ENCODE measurements at regions not wholly inside any gene's neighbourhood (a gene's known extent, or its start where the extent isn't known, plus 50 kb on each side); places are given as distances from the start of the nearest gene placed in this dataset.

GRCh38 chr3:150144191-150144708 lies 173.6 kb upstream of the PFN2 start:
- 73 to 100% (median 92%) methylated on average over 1 to 5 of the region's 6 CpGs; no CpG with 5 or more reads in 1 of the 10 experiments for WGBS, 10 experiments
- ATAC-seq (replicated peaks in 6 of 8): no peak

GRCh38 chr3:150142936-150143335 lies 172.2 kb upstream of the PFN2 start:
- no peak for ATAC-seq (replicated peaks in 6 of 8)

More at GRCh38 chr3:150144191-150144708, 173.6 kb upstream of the PFN2 start:
- Histone ChIP-seq H3K4me3 (no peak overlapping the region), H3K27ac (no peak overlapping the region), H3K4me1 (replicated peaks in 1 of 2) (peaks cover 3 to 21% of the 10 kb centered on the region in 2 donors)
- in situ Hi-C loops (cut with MboI; ENCODE audit: low pct_unique_long_range_greater_than_20kb in 2 of 9, low sequenced_read_pairs in 9 of 9, unreplicated experiment in 9 of 9): no loop called here

GRCh38 chr3:150141790-150142326 lies 171.2 kb upstream of the PFN2 start:
- in situ Hi-C loops (cut with MboI; ENCODE audit: low pct_unique_long_range_greater_than_20kb in 2 of 9, low sequenced_read_pairs in 9 of 9, unreplicated experiment in 9 of 9): no loop called here
- peak in 2 of 8 experiments; percentile 16 to 89 for ATAC-seq (replicated peaks in 6 of 8)
- H3K4me3 ChIP-seq: no peak overlapping the region
- H3K4me1 ChIP-seq (replicated peaks in 1 of 2): no peaks in the 10 kb centered on the region
- 20 to 92% (median 81%) methylated on average over 1 to 3 of the region's 3 CpGs for WGBS, 10 experiments
- no peak overlapping the region for H3K27ac ChIP-seq

More at GRCh38 chr3:150142936-150143335, 172.2 kb upstream of the PFN2 start:
- H3K4me3 ChIP-seq: no peak overlapping the region
- in situ Hi-C loops (cut with MboI; ENCODE audit: low pct_unique_long_range_greater_than_20kb in 2 of 9, low sequenced_read_pairs in 9 of 9, unreplicated experiment in 9 of 9): no loop called here
- H3K4me1 ChIP-seq (replicated peaks in 1 of 2): peaks cover 0 to 8% of the 10 kb centered on the region in 2 donors
- no peak overlapping the region for H3K27ac ChIP-seq

- in situ Hi-C loops (cut with MboI; ENCODE audit: low pct_unique_long_range_greater_than_20kb in 2 of 9, low sequenced_read_pairs in 9 of 9, unreplicated experiment in 9 of 9): no loop called here
- Histone ChIP-seq H3K4me1 (replicated peaks in 1 of 2) (no peaks in the 10 kb centered on the region), H3K4me3 (no peak overlapping the region), H3K27ac (no peak overlapping the region)
- 95 to 100% (median 100%) methylated on average over 1 to 10 of the region's 14 CpGs; no CpG with 5 or more reads in 4 of the 10 experiments for WGBS, 10 experiments
- no peak for ATAC-seq (replicated peaks in 6 of 8)
Observed at GRCh38 chr3:150140614-150141321, 170.1 kb upstream of the PFN2 start.

- H3K4me3 ChIP-seq: no peak overlapping the region
- no peaks in the 10 kb centered on the region for H3K4me1 ChIP-seq (replicated peaks in 1 of 2)
- 60 to 100% (median 100%) methylated on average over 1 to 3 of the region's 3 CpGs; no CpG with 5 or more reads in 1 of the 10 experiments for WGBS, 10 experiments
- in situ Hi-C loops (cut with MboI; ENCODE audit: low pct_unique_long_range_greater_than_20kb in 2 of 9, low sequenced_read_pairs in 9 of 9, unreplicated experiment in 9 of 9): no loop called here
- no peak overlapping the region for H3K27ac ChIP-seq
- no peak for ATAC-seq (replicated peaks in 6 of 8)
Observed at GRCh38 chr3:150138824-150139223, 168.1 kb upstream of the PFN2 start.

GRCh38 chr3:150136242-150136641 lies 165.5 kb upstream of the PFN2 start:
- no peak overlapping the region for H3K4me3 ChIP-seq
- no peak overlapping the region for H3K27ac ChIP-seq
- ATAC-seq (replicated peaks in 6 of 8): no peak
- in situ Hi-C loops (cut with MboI; ENCODE audit: low pct_unique_long_range_greater_than_20kb in 2 of 9, low sequenced_read_pairs in 9 of 9, unreplicated experiment in 9 of 9): no loop called here
- peaks cover 0 to 6% of the 10 kb centered on the region in 2 donors for H3K4me1 ChIP-seq (replicated peaks in 1 of 2)

GRCh38 chr3:150135287-150135721 lies 164.6 kb upstream of the PFN2 start:
- H3K27ac ChIP-seq: no peak overlapping the region
- H3K4me1 ChIP-seq (replicated peaks in 1 of 2): peaks cover 3 to 6% of the 10 kb centered on the region in 2 donors
- no peak overlapping the region for H3K4me3 ChIP-seq
- no peak for ATAC-seq (replicated peaks in 6 of 8)
- 0 to 71% (median 41%) methylated on average over 1 of the region's 1 CpG; no CpG with 5 or more reads in 6 of the 10 experiments for WGBS, 10 experiments
- in situ Hi-C loops (cut with MboI; ENCODE audit: low pct_unique_long_range_greater_than_20kb in 2 of 9, low sequenced_read_pairs in 9 of 9, unreplicated experiment in 9 of 9): no loop called here

- no peak for ATAC-seq (replicated peaks in 6 of 8)
- 6 to 100% (median 70%) methylated on average over 1 to 2 of the region's 2 CpGs; no CpG with 5 or more reads in 1 of the 10 experiments for WGBS, 10 experiments
- in situ Hi-C loops (cut with MboI; ENCODE audit: low pct_unique_long_range_greater_than_20kb in 2 of 9, low sequenced_read_pairs in 9 of 9, unreplicated experiment in 9 of 9): no loop called here
- no peak overlapping the region for H3K27ac ChIP-seq
- H3K4me1 ChIP-seq (replicated peaks in 1 of 2): peaks cover 3 to 6% of the 10 kb centered on the region in 2 donors
- H3K4me3 ChIP-seq: no peak overlapping the region
Observed at GRCh38 chr3:150133293-150133692, 162.6 kb upstream of the PFN2 start.

- ATAC-seq (replicated peaks in 6 of 8): peak in 7 of 8 experiments; percentile 35 to 95 (median 69)
- Histone ChIP-seq H3K27ac (no peak overlapping the region), H3K4me3 (no peak overlapping the region), H3K4me1 (replicated peaks in 1 of 2) (peaks cover 3 to 6% of the 10 kb centered on the region in 2 donors)
- 30 to 100% (median 76%) methylated on average over 1 to 6 of the region's 6 CpGs; no CpG with 5 or more reads in 2 of the 10 experiments for WGBS, 10 experiments
- in situ Hi-C loops (cut with MboI; ENCODE audit: low pct_unique_long_range_greater_than_20kb in 2 of 9, low sequenced_read_pairs in 9 of 9, unreplicated experiment in 9 of 9): no loop called here
Observed at GRCh38 chr3:150132101-150132749, 161.5 kb upstream of the PFN2 start.

- H3K4me1 ChIP-seq (replicated peaks in 1 of 2): peaks cover 3 to 6% of the 10 kb centered on the region in 2 donors
- 7 to 100% (median 75%) methylated on average over 2 to 3 of the region's 3 CpGs; no CpG with 5 or more reads in 3 of the 10 experiments for WGBS, 10 experiments
- H3K27ac ChIP-seq: no peak overlapping the region
- no peak overlapping the region for H3K4me3 ChIP-seq
- in situ Hi-C loops (cut with MboI; ENCODE audit: low pct_unique_long_range_greater_than_20kb in 2 of 9, low sequenced_read_pairs in 9 of 9, unreplicated experiment in 9 of 9): no loop called here
- peak in 3 of 8 experiments; percentile 21 to 61 (median 46) for ATAC-seq (replicated peaks in 6 of 8)
Observed at GRCh38 chr3:150131663-150132062, 161.0 kb upstream of the PFN2 start.

GRCh38 chr3:150130404-150131100 lies 159.9 kb upstream of the PFN2 start:
- no peak overlapping the region for H3K4me3 ChIP-seq
- H3K4me1 ChIP-seq (replicated peaks in 1 of 2): peaks cover 3 to 6% of the 10 kb centered on the region in 2 donors
- ATAC-seq (replicated peaks in 6 of 8): no peak
- in situ Hi-C loops (cut with MboI; ENCODE audit: low pct_unique_long_range_greater_than_20kb in 2 of 9, low sequenced_read_pairs in 9 of 9, unreplicated experiment in 9 of 9): no loop called here
- WGBS, 10 experiments: 63 to 100% (median 97%) methylated on average over 1 to 3 of the region's 5 CpGs; no CpG with 5 or more reads in 2 of the 10 experiments
- H3K27ac ChIP-seq: no peak overlapping the region

GRCh38 chr3:150129166-150129565 lies 158.5 kb upstream of the PFN2 start:
- H3K4me3 ChIP-seq: no peak overlapping the region
- in situ Hi-C loops (cut with MboI; ENCODE audit: low pct_unique_long_range_greater_than_20kb in 2 of 9, low sequenced_read_pairs in 9 of 9, unreplicated experiment in 9 of 9): no loop called here
- peak in 3 of 8 experiments; percentile 12 to 42 (median 32) for ATAC-seq (replicated peaks in 6 of 8)
- H3K4me1 ChIP-seq (replicated peaks in 1 of 2): peaks cover 12 to 20% of the 10 kb centered on the region in 2 donors
- 20 to 100% (median 89%) methylated on average over 1 to 4 of the region's 4 CpGs; no CpG with 5 or more reads in 3 of the 10 experiments for WGBS, 10 experiments
- no peak overlapping the region for H3K27ac ChIP-seq

GRCh38 chr3:150128126-150128525 lies 157.4 kb upstream of the PFN2 start:
- no peak overlapping the region for H3K4me3 ChIP-seq
- no peak for ATAC-seq (replicated peaks in 6 of 8)
- H3K27ac ChIP-seq: no peak overlapping the region
- 60 to 100% (median 81%) methylated on average over 1 to 3 of the region's 3 CpGs for WGBS, 10 experiments
- in situ Hi-C loops (cut with MboI; ENCODE audit: low pct_unique_long_range_greater_than_20kb in 2 of 9, low sequenced_read_pairs in 9 of 9, unreplicated experiment in 9 of 9): no loop called here
- H3K4me1 ChIP-seq (replicated peaks in 1 of 2): peaks cover 14 to 22% of the 10 kb centered on the region in 2 donors
